IMR-90 (cell line): ENCODE measurements at regions not wholly inside any gene's neighbourhood (a gene's known extent, or its start where the extent isn't known, plus 50 kb on each side); places are given as distances from the start of the nearest gene placed in this dataset.

Experiments used
- BHLHE40 ChIP-seq: fragments of 150-350 bp; IDR thresholded peaks from 2 replicates; pipeline ENCODE4 v1.6.1; 2016; ENCODE audit warnings: mild to moderate bottlenecking, low read depth, low read length
- CEBPB ChIP-seq: IDR thresholded peaks from 2 replicates; pipeline ENCODE4 v1.6.1; 2012; ENCODE audit warnings: low read depth, low read length, improper control_type of control experiment
- CTCF ChIP-seq: conservative IDR thresholded peaks from 2 replicates; pipeline ENCODE4 v1.5.1; 2012; ENCODE audit warnings: mild to moderate bottlenecking, low read depth, low read length, improper control_type of control experiment
- MAFK ChIP-seq: IDR thresholded peaks from 2 replicates; pipeline ENCODE4 v1.6.1; 2012; ENCODE audit warnings: low read depth, low read length, improper control_type of control experiment
- MAZ ChIP-seq: IDR thresholded peaks from 2 replicates; pipeline ENCODE4 v1.6.1; 2012; ENCODE audit warnings: low read depth, mild to moderate bottlenecking, low read length, improper control_type of control experiment, moderate library complexity, borderline replicate concordance
- NFE2L2 ChIP-seq: fragments of 150-350 bp; IDR thresholded peaks from 2 replicates; pipeline ENCODE4 v1.6.1; 2016; ENCODE audit warnings: low read depth, mild to moderate bottlenecking, low read length
- POLR2A ChIP-seq: IDR thresholded peaks from 2 replicates; pipeline ENCODE4 v1.6.1; 2012; ENCODE audit warnings: mild to moderate bottlenecking, low read depth, low read length
- RAD21 ChIP-seq: IDR thresholded peaks from 2 replicates; pipeline ENCODE4 v1.6.1; 2012; ENCODE audit warnings: low read length, improper control_type of control experiment
- RCOR1 ChIP-seq: IDR thresholded peaks from 2 replicates; pipeline ENCODE4 v1.6.1; 2012; ENCODE audit warnings: mild to moderate bottlenecking, low read length, improper control_type of control experiment; ENCODE audit not compliant: insufficient replicate concordance
- RFX5 ChIP-seq: IDR thresholded peaks from 2 replicates; pipeline ENCODE4 v1.8.0; 2012; ENCODE audit warnings: low read depth, mild to moderate bottlenecking, low read length, moderate library complexity
- USF2 ChIP-seq: fragments of 150-350 bp; IDR thresholded peaks from 2 replicates; pipeline ENCODE4 v1.6.1; 2017; ENCODE audit warnings: mild to moderate bottlenecking, antibody characterized with exemption, low read length, low read depth
- TF ChIP-seq, protein P1 (sequence below): fragments of 150-350 bp; IDR thresholded peaks from 2 replicates; pipeline ENCODE4 v1.6.1; 2016; ENCODE audit warnings: low read depth, mild to moderate bottlenecking, low read length, moderate library complexity, borderline replicate concordance

GRCh38 chr3:5951026-5951425 is 763.5 kb downstream of the EDEM1 start:
- TF ChIP-seq, protein P1, sequence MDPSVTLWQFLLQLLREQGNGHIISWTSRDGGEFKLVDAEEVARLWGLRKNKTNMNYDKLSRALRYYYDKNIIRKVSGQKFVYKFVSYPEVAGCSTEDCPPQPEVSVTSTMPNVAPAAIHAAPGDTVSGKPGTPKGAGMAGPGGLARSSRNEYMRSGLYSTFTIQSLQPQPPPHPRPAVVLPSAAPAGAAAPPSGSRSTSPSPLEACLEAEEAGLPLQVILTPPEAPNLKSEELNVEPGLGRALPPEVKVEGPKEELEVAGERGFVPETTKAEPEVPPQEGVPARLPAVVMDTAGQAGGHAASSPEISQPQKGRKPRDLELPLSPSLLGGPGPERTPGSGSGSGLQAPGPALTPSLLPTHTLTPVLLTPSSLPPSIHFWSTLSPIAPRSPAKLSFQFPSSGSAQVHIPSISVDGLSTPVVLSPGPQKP: no peak
- TF ChIP-seq CTCF: no peak
- no peak for TF ChIP-seq RFX5
- no peak for TF ChIP-seq BHLHE40
- TF ChIP-seq POLR2A: no peak
- TF ChIP-seq MAFK: no peak
- TF ChIP-seq RAD21: no peak
- TF ChIP-seq MAZ: no peak
- no peak for TF ChIP-seq RCOR1
- no peak for TF ChIP-seq CEBPB
- no peak for TF ChIP-seq USF2
- no peak for TF ChIP-seq NFE2L2
